ENCODE measurements at regions not wholly inside any gene's neighbourhood (a gene's known extent, or its start where the extent isn't known, plus 50 kb on each side); places are given as distances from the start of the nearest gene placed in this dataset.
"Not testable (repeated sequence)": the region's sequence is repeated elsewhere in the genome, so short reads cannot be mapped to it uniquely, and the experiment has no call there.

GRCh38 chr7:83716923-83717322 is 68.0 kb upstream of the SEMA3E start:
- not testable (repeated sequence) for H3K4me2 ChIP-seq (ENCODE audit: low read length, poor library complexity, severe bottlenecking); H3K9ac ChIP-seq (ENCODE audit: low read length); H2AK5ac ChIP-seq (ENCODE audit: low read length, severe bottlenecking); H4K8ac ChIP-seq (ENCODE audit: low read length); H3K23ac ChIP-seq (ENCODE audit: low read length in 2 of 2); H2BK5ac ChIP-seq (ENCODE audit: low read depth, low read length, poor library complexity, severe bottlenecking); DNase-seq; H4K91ac ChIP-seq (ENCODE audit: low read length); H2BK15ac ChIP-seq (ENCODE audit: low read depth, poor library complexity, severe bottlenecking); H3K18ac ChIP-seq (ENCODE audit: low read depth in 1 of 2, low read length in 2 of 2); H3K4me3 ChIP-seq (ENCODE audit: insufficient read depth in 1 of 2, low read depth in 1 of 2, low read length in 2 of 2); H3K36me3 ChIP-seq (ENCODE audit: control insufficient read depth in 1 of 2, insufficient read depth in 2 of 2, low read depth in 1 of 2, low read length in 2 of 2); H2AFZ ChIP-seq (ENCODE audit: low read depth, low read length); H3K27ac ChIP-seq (ENCODE audit: low read length, poor library complexity, severe bottlenecking); H3K79me1 ChIP-seq (replicated peaks; ENCODE audit: low read length, poor library complexity, severe bottlenecking); H2BK12ac ChIP-seq (ENCODE audit: low read length in 2 of 2); H3K4ac ChIP-seq (ENCODE audit: low read depth in 1 of 2, low read length in 2 of 2); H3K9me3 ChIP-seq (ENCODE audit: control insufficient read depth, low read length); H3K14ac ChIP-seq (ENCODE audit: low read length in 2 of 2); H2BK120ac ChIP-seq (ENCODE audit: low read depth, low read length); H3K4me1 ChIP-seq (ENCODE audit: control insufficient read depth, insufficient read depth, low read depth, low read length); H3K27me3 ChIP-seq (ENCODE audit: control insufficient read depth in 1 of 2, insufficient read depth in 1 of 2, low read length in 2 of 2)
- WGBS = 94% methylated on average over 6 of the region's 6 CpGs

GRCh38 chr7:83708531-83708930 is 59.6 kb upstream of the SEMA3E start:
- no peak overlapping the region for H3K27ac ChIP-seq (ENCODE audit: low read length, poor library complexity, severe bottlenecking)
- H3K23ac ChIP-seq (ENCODE audit: low read length in 2 of 2) = no peak overlapping the region

DNA sequence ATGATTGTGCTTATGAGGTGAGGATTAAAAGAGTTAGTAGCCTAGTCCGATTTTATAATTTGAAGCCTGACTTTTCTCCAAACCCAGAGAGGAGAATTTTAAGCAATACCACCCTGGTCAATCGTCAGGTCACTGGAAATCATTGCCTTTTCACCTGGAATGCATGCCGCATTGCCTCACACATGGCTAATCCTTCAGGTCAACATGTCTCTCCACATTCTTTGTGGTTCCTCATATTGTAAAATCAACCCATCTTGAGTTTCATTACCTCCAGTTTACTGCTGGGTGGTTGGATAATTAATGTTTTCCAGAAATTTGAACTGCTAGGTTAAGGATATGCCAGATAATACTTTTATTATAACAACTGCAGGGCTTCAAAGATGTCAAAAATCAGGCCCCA is 55.6 kb upstream of the SEMA3E start:
- DNase-seq = no peak
- no peaks in the 10 kb centered on the region for H3K27me3 ChIP-seq (ENCODE audit: control insufficient read depth in 1 of 2, insufficient read depth in 1 of 2, low read length in 2 of 2)
- H3K9ac ChIP-seq (ENCODE audit: low read length) = no peak overlapping the region
- H3K4ac ChIP-seq (ENCODE audit: low read depth in 1 of 2, low read length in 2 of 2) = no peak overlapping the region
- H3K14ac ChIP-seq (ENCODE audit: low read length in 2 of 2) = no peak overlapping the region
- no peaks in the 10 kb centered on the region for H3K79me1 ChIP-seq (replicated peaks; ENCODE audit: low read length, poor library complexity, severe bottlenecking)
- no peak overlapping the region for H2BK15ac ChIP-seq (ENCODE audit: low read depth, poor library complexity, severe bottlenecking)
- no peak overlapping the region for H2AK5ac ChIP-seq (ENCODE audit: low read length, severe bottlenecking)
- no peak overlapping the region for H3K4me2 ChIP-seq (ENCODE audit: low read length, poor library complexity, severe bottlenecking)
- no peaks in the 10 kb centered on the region for H3K36me3 ChIP-seq (ENCODE audit: control insufficient read depth in 1 of 2, insufficient read depth in 2 of 2, low read depth in 1 of 2, low read length in 2 of 2)
- no peak overlapping the region for H2BK5ac ChIP-seq (ENCODE audit: low read depth, low read length, poor library complexity, severe bottlenecking)
- H3K23ac ChIP-seq (ENCODE audit: low read length in 2 of 2) = no peak overlapping the region
- no peak overlapping the region for H4K8ac ChIP-seq (ENCODE audit: low read length)
- H3K9me3 ChIP-seq (ENCODE audit: control insufficient read depth, low read length) = no peaks in the 10 kb centered on the region
- no peak overlapping the region for H2AFZ ChIP-seq (ENCODE audit: low read depth, low read length)
- H3K27ac ChIP-seq (ENCODE audit: low read length, poor library complexity, severe bottlenecking) = no peak overlapping the region
- H2BK12ac ChIP-seq (ENCODE audit: low read length in 2 of 2) = no peak overlapping the region
- no peak overlapping the region for H3K18ac ChIP-seq (ENCODE audit: low read depth in 1 of 2, low read length in 2 of 2)
- H3K4me1 ChIP-seq (ENCODE audit: control insufficient read depth, insufficient read depth, low read depth, low read length) = no peaks in the 10 kb centered on the region
- 97% methylated on average over 3 of the region's 3 CpGs for WGBS
- no peak overlapping the region for H2BK120ac ChIP-seq (ENCODE audit: low read depth, low read length)
- H3K4me3 ChIP-seq (ENCODE audit: insufficient read depth in 1 of 2, low read depth in 1 of 2, low read length in 2 of 2) = no peak overlapping the region
- H4K91ac ChIP-seq (ENCODE audit: low read length) = no peak overlapping the region

More at GRCh38 chr7:83708531-83708930, 59.6 kb upstream of the SEMA3E start:
- Histone ChIP-seq H3K4ac (ENCODE audit: low read depth in 1 of 2, low read length in 2 of 2) (no peak overlapping the region), H2AK5ac (ENCODE audit: low read length, severe bottlenecking) (no peak overlapping the region), H3K4me2 (ENCODE audit: low read length, poor library complexity, severe bottlenecking) (no peak overlapping the region), H4K8ac (ENCODE audit: low read length) (no peak overlapping the region), H2BK15ac (ENCODE audit: low read depth, poor library complexity, severe bottlenecking) (no peak overlapping the region), H2BK12ac (ENCODE audit: low read length in 2 of 2) (no peak overlapping the region), H3K4me3 (ENCODE audit: insufficient read depth in 1 of 2, low read depth in 1 of 2, low read length in 2 of 2) (no peak overlapping the region), H3K9ac (ENCODE audit: low read length) (no peak overlapping the region), H3K18ac (ENCODE audit: low read depth in 1 of 2, low read length in 2 of 2) (no peak overlapping the region), H3K9me3 (ENCODE audit: control insufficient read depth, low read length) (peaks cover 4% of the 10 kb centered on the region), H3K14ac (ENCODE audit: low read length in 2 of 2) (no peak overlapping the region), H3K4me1 (ENCODE audit: control insufficient read depth, insufficient read depth, low read depth, low read length) (no peaks in the 10 kb centered on the region), H3K36me3 (ENCODE audit: control insufficient read depth in 1 of 2, insufficient read depth in 2 of 2, low read depth in 1 of 2, low read length in 2 of 2) (no peaks in the 10 kb centered on the region), H2BK120ac (ENCODE audit: low read depth, low read length) (no peak overlapping the region), H4K91ac (ENCODE audit: low read length) (no peak overlapping the region), H3K79me1 (replicated peaks; ENCODE audit: low read length, poor library complexity, severe bottlenecking) (no peaks in the 10 kb centered on the region), H2BK5ac (ENCODE audit: low read depth, low read length, poor library complexity, severe bottlenecking) (no peak overlapping the region), H3K27me3 (ENCODE audit: control insufficient read depth in 1 of 2, insufficient read depth in 1 of 2, low read length in 2 of 2) (no peaks in the 10 kb centered on the region), H2AFZ (ENCODE audit: low read depth, low read length) (no peak overlapping the region)
- DNase-seq = no peak
- 89% methylated on average over 2 of the region's 3 CpGs for WGBS

DNA sequence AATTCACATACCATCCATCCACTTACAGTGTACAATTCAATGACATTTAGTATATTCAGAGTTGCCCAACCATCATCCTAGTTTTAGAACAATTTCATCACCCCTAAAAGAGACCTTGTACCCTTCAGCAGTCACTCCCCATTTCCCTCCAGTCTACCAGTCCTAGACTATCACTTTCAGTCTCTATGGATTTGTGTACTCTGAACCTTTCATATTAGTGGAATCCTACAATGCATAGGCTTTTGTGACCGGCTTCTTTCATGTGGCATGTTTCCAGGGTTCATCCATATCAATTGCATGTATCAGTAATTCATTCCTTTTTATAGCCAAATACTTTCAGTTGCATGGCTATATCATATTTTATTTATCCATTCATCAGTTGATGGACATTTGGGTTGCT is 53.5 kb upstream of the SEMA3E start:
- H3K23ac ChIP-seq (ENCODE audit: low read length in 2 of 2) = no peak overlapping the region
- no peaks in the 10 kb centered on the region for H3K27me3 ChIP-seq (ENCODE audit: control insufficient read depth in 1 of 2, insufficient read depth in 1 of 2, low read length in 2 of 2)
- H3K36me3 ChIP-seq (ENCODE audit: control insufficient read depth in 1 of 2, insufficient read depth in 2 of 2, low read depth in 1 of 2, low read length in 2 of 2) = no peaks in the 10 kb centered on the region
- 100% methylated on average over 1 of the region's 1 CpG for WGBS
- H3K4me3 ChIP-seq (ENCODE audit: insufficient read depth in 1 of 2, low read depth in 1 of 2, low read length in 2 of 2) = no peak overlapping the region
- no peaks in the 10 kb centered on the region for H3K79me1 ChIP-seq (replicated peaks; ENCODE audit: low read length, poor library complexity, severe bottlenecking)
- no peak overlapping the region for H3K27ac ChIP-seq (ENCODE audit: low read length, poor library complexity, severe bottlenecking)
- H2BK15ac ChIP-seq (ENCODE audit: low read depth, poor library complexity, severe bottlenecking) = no peak overlapping the region
- H2AFZ ChIP-seq (ENCODE audit: low read depth, low read length) = no peak overlapping the region
- H3K18ac ChIP-seq (ENCODE audit: low read depth in 1 of 2, low read length in 2 of 2) = no peak overlapping the region
- H4K8ac ChIP-seq (ENCODE audit: low read length) = no peak overlapping the region
- H3K4me1 ChIP-seq (ENCODE audit: control insufficient read depth, insufficient read depth, low read depth, low read length) = no peaks in the 10 kb centered on the region
- H3K9me3 ChIP-seq (ENCODE audit: control insufficient read depth, low read length) = no peaks in the 10 kb centered on the region
- no peak overlapping the region for H3K14ac ChIP-seq (ENCODE audit: low read length in 2 of 2)
- no peak overlapping the region for H2AK5ac ChIP-seq (ENCODE audit: low read length, severe bottlenecking)
- no peak overlapping the region for H4K91ac ChIP-seq (ENCODE audit: low read length)
- no peak overlapping the region for H3K4ac ChIP-seq (ENCODE audit: low read depth in 1 of 2, low read length in 2 of 2)
- H3K4me2 ChIP-seq (ENCODE audit: low read length, poor library complexity, severe bottlenecking) = no peak overlapping the region
- H3K9ac ChIP-seq (ENCODE audit: low read length) = no peak overlapping the region
- H2BK120ac ChIP-seq (ENCODE audit: low read depth, low read length) = no peak overlapping the region
- H2BK5ac ChIP-seq (ENCODE audit: low read depth, low read length, poor library complexity, severe bottlenecking) = no peak overlapping the region
- no peak overlapping the region for H2BK12ac ChIP-seq (ENCODE audit: low read length in 2 of 2)
- no peak for DNase-seq

Data from mesenchymal stem cell (in vitro differentiated cells and primary cell).